IMR-90 (cell line): ENCODE measurements at regions not wholly inside any gene's neighbourhood (a gene's known extent, or its start where the extent isn't known, plus 50 kb on each side); places are given as distances from the start of the nearest gene placed in this dataset.

Experiments
- ATAC-seq: fragments of 200-7000 bp; cut with Tn5 transposase; 2 replicates; pipeline ENCODE4 v1.9.1; 2020; ENCODE audit warnings: low read depth, mild to moderate bottlenecking, moderate library complexity
- BruUV-seq: library from RNA; stranded (reverse); fragments of 400-500 nt; replicated peaks from 2 replicates; lab custom pipeline; 2021; lab: Mats Ljungman, UMichigan
- CTCF ChIA-PET: fragments of 300-600 bp; formaldehyde crosslinking; extraction: SDS; loops from one replicate; lab custom pipeline; 2021; ENCODE audit warnings: antibody characterized with exemption; lab: Yijun Ruan, JAX
- POLR2A ChIA-PET: fragments of 300-600 bp; sonication (Branson Sonifier 250); formaldehyde crosslinking; loops from one replicate; lab custom pipeline; 2022; ENCODE audit warnings: antibody characterized with exemption; ENCODE audit not compliant: unreplicated experiment; lab: Charles Lee
- DNase-seq: peaks from one replicate; pipeline ENCODE4 v3.0.0; 2013
- H2AFZ ChIP-seq: replicated peaks from 2 replicates; pipeline ENCODE3; 2013; ENCODE audit warnings: low read length, mild to moderate bottlenecking; ENCODE audit not compliant: poor library complexity
- H2AK5ac ChIP-seq: 2 replicates; pipeline ENCODE4 v1.6.1; 2013; ENCODE audit warnings: low read depth, low read length, inconsistent platforms
- H2AK9ac ChIP-seq: replicated peaks from 2 replicates; pipeline ENCODE3; 2013; ENCODE audit warnings: mild to moderate bottlenecking, low read depth, low read length, moderate library complexity; ENCODE audit not compliant: poor library complexity
- H2BK120ac ChIP-seq: 2 replicates; pipeline ENCODE4 v1.6.1; 2013; ENCODE audit warnings: low read depth, low read length, inconsistent platforms
- H2BK15ac ChIP-seq: 3 replicates; pipeline ENCODE4 v1.6.1; 2013; ENCODE audit warnings: low read depth, low read length, inconsistent platforms
- H2BK20ac ChIP-seq: 2 replicates; pipeline ENCODE4 v1.6.1; 2013; ENCODE audit warnings: low read depth, mild to moderate bottlenecking, inconsistent platforms, low read length, moderate library complexity
- H2BK5ac ChIP-seq: 2 replicates; pipeline ENCODE4 v1.6.1; 2013; ENCODE audit warnings: mild to moderate bottlenecking, low read depth, low read length, inconsistent platforms; ENCODE audit not compliant: poor library complexity, severe bottlenecking
- H3K14ac ChIP-seq: replicated peaks from 2 replicates; pipeline ENCODE4 v1.6.1; 2013; ENCODE audit warnings: low read depth, low read length, inconsistent platforms
- H3K18ac ChIP-seq: 2 replicates; pipeline ENCODE4 v1.6.1; 2013; ENCODE audit warnings: low read depth, low read length, control low read depth
- H3K23ac ChIP-seq: 2 replicates; pipeline ENCODE4 v1.6.1; 2013; ENCODE audit warnings: low read depth, low read length, inconsistent platforms
- H3K27ac ChIP-seq: 2 replicates; pipeline ENCODE4 v1.5.1; 2013; ENCODE audit warnings: mild to moderate bottlenecking, control low read depth, low read length; ENCODE audit not compliant: insufficient read depth
- H3K27me3 ChIP-seq: 2 replicates; pipeline ENCODE4 v1.6.1; 2013; ENCODE audit warnings: low read length; ENCODE audit not compliant: control insufficient read depth, insufficient read depth
- H3K36me3 ChIP-seq: 2 replicates; pipeline ENCODE4 v1.6.1; 2013; ENCODE audit warnings: low read length, mixed read lengths; ENCODE audit not compliant: control insufficient read depth, insufficient read depth
- H3K4ac ChIP-seq: 2 replicates; pipeline ENCODE4 v1.6.1; 2013; ENCODE audit warnings: low read depth, low read length, inconsistent platforms
- H3K4me1 ChIP-seq: 2 replicates; pipeline ENCODE4 v1.6.1; 2013; ENCODE audit warnings: low read length, mixed read lengths; ENCODE audit not compliant: control insufficient read depth, insufficient read depth
- H3K4me2 ChIP-seq: 2 replicates; pipeline ENCODE4 v1.6.1; 2013; ENCODE audit warnings: low read depth, mild to moderate bottlenecking, control low read depth, low read length, moderate library complexity
- H3K4me3 ChIP-seq: 2 replicates; pipeline ENCODE4 v1.5.1; 2013; ENCODE audit warnings: low read depth, mild to moderate bottlenecking, control low read depth, low read length, moderate library complexity; ENCODE audit not compliant: insufficient read depth
- H3K56ac ChIP-seq: 2 replicates; pipeline ENCODE4 v1.6.1; 2013; ENCODE audit warnings: low read length, inconsistent platforms; ENCODE audit not compliant: insufficient read depth; ENCODE audit errors: extremely low read depth
- H3K79me1 ChIP-seq, 2 experiments: 2 replicates each; pipeline ENCODE4 v1.6.1; 2013; ENCODE audit warnings: low read length in 2 of 2, inconsistent platforms in 1 of 2, low read depth in 1 of 2
- H3K9ac ChIP-seq: 2 replicates; pipeline ENCODE4 v1.6.1; 2013; ENCODE audit warnings: low read depth, low read length, control low read depth
- H3K9me1 ChIP-seq: 2 replicates; pipeline ENCODE4 v1.6.1; 2013; ENCODE audit warnings: low read length, inconsistent platforms; ENCODE audit not compliant: insufficient read depth
- H3K9me3 ChIP-seq: 2 replicates; pipeline ENCODE4 v1.6.1; 2013; ENCODE audit warnings: low read length; ENCODE audit not compliant: control insufficient read depth, insufficient read depth
- H4K20me1 ChIP-seq: 2 replicates; pipeline ENCODE4 v1.6.1; 2013; ENCODE audit warnings: low read length, inconsistent platforms; ENCODE audit not compliant: insufficient read depth
- H4K5ac ChIP-seq: 2 replicates; pipeline ENCODE4 v1.6.1; 2013; ENCODE audit warnings: mild to moderate bottlenecking, low read depth, low read length, control low read depth
- H4K8ac ChIP-seq, 2 experiments: 2 replicates each; pipeline ENCODE4 v1.6.1; 2013; ENCODE audit warnings: low read depth in 2 of 2, low read length in 2 of 2, control low read depth in 1 of 2, inconsistent platforms in 1 of 2
- H4K91ac ChIP-seq: 2 replicates; pipeline ENCODE4 v1.6.1; 2013; ENCODE audit warnings: low read depth, low read length, inconsistent platforms; ENCODE audit not compliant: insufficient read depth
- BHLHE40 ChIP-seq: fragments of 150-350 bp; IDR thresholded peaks from 2 replicates; pipeline ENCODE4 v1.6.1; 2016; ENCODE audit warnings: mild to moderate bottlenecking, low read depth, low read length
- CEBPB ChIP-seq: IDR thresholded peaks from 2 replicates; pipeline ENCODE4 v1.6.1; 2012; ENCODE audit warnings: low read depth, low read length, improper control_type of control experiment
- CHD1 ChIP-seq: IDR thresholded peaks from 2 replicates; pipeline ENCODE4 v1.6.1; 2012; ENCODE audit warnings: low read depth, low read length, improper control_type of control experiment
- FOS ChIP-seq: fragments of 150-350 bp; IDR thresholded peaks from 2 replicates; pipeline ENCODE4 v1.6.1; 2016; ENCODE audit warnings: low read depth, low read length
- MAFK ChIP-seq: IDR thresholded peaks from 2 replicates; pipeline ENCODE4 v1.6.1; 2012; ENCODE audit warnings: low read depth, low read length, improper control_type of control experiment
- MXI1 ChIP-seq: IDR thresholded peaks from 2 replicates; pipeline ENCODE4 v1.6.1; 2012; ENCODE audit warnings: low read depth, mild to moderate bottlenecking, low read length, moderate library complexity, borderline replicate concordance
- NFE2L2 ChIP-seq: fragments of 150-350 bp; IDR thresholded peaks from 2 replicates; pipeline ENCODE4 v1.6.1; 2016; ENCODE audit warnings: low read depth, mild to moderate bottlenecking, low read length
- RAD21 ChIP-seq: IDR thresholded peaks from 2 replicates; pipeline ENCODE4 v1.6.1; 2012; ENCODE audit warnings: low read length, improper control_type of control experiment
- RCOR1 ChIP-seq: IDR thresholded peaks from 2 replicates; pipeline ENCODE4 v1.6.1; 2012; ENCODE audit warnings: mild to moderate bottlenecking, low read length, improper control_type of control experiment; ENCODE audit not compliant: insufficient replicate concordance
- RFX5 ChIP-seq: IDR thresholded peaks from 2 replicates; pipeline ENCODE4 v1.8.0; 2012; ENCODE audit warnings: low read depth, mild to moderate bottlenecking, low read length, moderate library complexity
- WGBS, 2 experiments: methylation state at CpG; one replicate each; pipeline versions ENCODE4 v1.1.5 to v1.1.7; 2013; ENCODE audit warnings: missing lambda C conversion rate in 2 of 2; ENCODE audit not compliant: insufficient read length in 1 of 2; ENCODE audit errors: extremely low coverage in 2 of 2; 5-methylcytosine and 5-hydroxymethylcytosine counted together
- dilution Hi-C: fragments of 300-500 bp; cut with HindIII; formaldehyde crosslinking; loops from one replicate; pipeline ENCODE4 v1.14.3; 2018; ENCODE audit warnings: low sequenced_read_pairs; ENCODE audit not compliant: unreplicated experiment
- in situ Hi-C: fragments of 300-500 bp; cut with MboI; formaldehyde crosslinking; loops from 3 replicates; pipeline ENCODE4 v1.14.3; 2019; ENCODE audit warnings: low sequenced_read_pairs, inconsistent platforms, mixed read lengths
- intact Hi-C: fragments of 100-400 bp; cut with micrococcal nuclease; formaldehyde crosslinking; loops from 2 replicates; pipeline ENCODE4 v1.10.0; 2022
- TF ChIP-seq, protein P1 (sequence below): fragments of 150-350 bp; IDR thresholded peaks from 2 replicates; pipeline ENCODE4 v1.6.1; 2016; ENCODE audit warnings: low read depth, mild to moderate bottlenecking, low read length, moderate library complexity, borderline replicate concordance
- TF ChIP-seq, protein P2 (sequence below): conservative IDR thresholded peaks from 2 replicates; pipeline ENCODE4 v1.5.1; 2012; ENCODE audit warnings: mild to moderate bottlenecking, low read depth, low read length, improper control_type of control experiment
- TF ChIP-seq, protein P3 (sequence below): fragments of 150-350 bp; IDR thresholded peaks from 2 replicates; pipeline ENCODE4 v1.6.1; 2017; ENCODE audit warnings: mild to moderate bottlenecking, antibody characterized with exemption, low read length, low read depth

DNA sequence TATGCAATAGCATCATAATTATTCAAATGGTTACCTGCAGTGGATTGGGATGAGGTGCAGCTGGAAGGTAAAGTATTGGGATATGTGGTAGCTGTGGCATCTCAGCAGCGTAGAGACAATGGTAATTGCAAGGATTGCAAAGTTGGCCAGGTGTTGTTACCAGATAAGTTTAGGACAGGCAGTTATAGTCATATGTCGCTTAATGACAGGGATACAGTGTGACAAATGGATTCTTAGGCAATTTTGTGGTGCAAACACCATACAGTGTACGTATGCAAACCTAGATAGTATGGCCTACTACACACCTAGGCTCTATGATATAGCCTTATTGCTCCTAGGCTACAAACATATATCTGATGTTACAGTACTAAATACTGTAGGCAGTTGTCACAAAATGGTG is 163.5 kb upstream of the LYZL2 start:
- H2AK9ac ChIP-seq = no peak overlapping the region
- no peak overlapping the region for H3K23ac ChIP-seq
- H2AK5ac ChIP-seq = no peak overlapping the region
- no peak overlapping the region for H4K91ac ChIP-seq
- no peaks in the 10 kb centered on the region for H3K9me3 ChIP-seq
- H2BK15ac ChIP-seq = no peak overlapping the region
- no peak overlapping the region for H4K8ac ChIP-seq
- TF ChIP-seq, protein P1, sequence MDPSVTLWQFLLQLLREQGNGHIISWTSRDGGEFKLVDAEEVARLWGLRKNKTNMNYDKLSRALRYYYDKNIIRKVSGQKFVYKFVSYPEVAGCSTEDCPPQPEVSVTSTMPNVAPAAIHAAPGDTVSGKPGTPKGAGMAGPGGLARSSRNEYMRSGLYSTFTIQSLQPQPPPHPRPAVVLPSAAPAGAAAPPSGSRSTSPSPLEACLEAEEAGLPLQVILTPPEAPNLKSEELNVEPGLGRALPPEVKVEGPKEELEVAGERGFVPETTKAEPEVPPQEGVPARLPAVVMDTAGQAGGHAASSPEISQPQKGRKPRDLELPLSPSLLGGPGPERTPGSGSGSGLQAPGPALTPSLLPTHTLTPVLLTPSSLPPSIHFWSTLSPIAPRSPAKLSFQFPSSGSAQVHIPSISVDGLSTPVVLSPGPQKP = no peak
- TF ChIP-seq, protein P2, sequence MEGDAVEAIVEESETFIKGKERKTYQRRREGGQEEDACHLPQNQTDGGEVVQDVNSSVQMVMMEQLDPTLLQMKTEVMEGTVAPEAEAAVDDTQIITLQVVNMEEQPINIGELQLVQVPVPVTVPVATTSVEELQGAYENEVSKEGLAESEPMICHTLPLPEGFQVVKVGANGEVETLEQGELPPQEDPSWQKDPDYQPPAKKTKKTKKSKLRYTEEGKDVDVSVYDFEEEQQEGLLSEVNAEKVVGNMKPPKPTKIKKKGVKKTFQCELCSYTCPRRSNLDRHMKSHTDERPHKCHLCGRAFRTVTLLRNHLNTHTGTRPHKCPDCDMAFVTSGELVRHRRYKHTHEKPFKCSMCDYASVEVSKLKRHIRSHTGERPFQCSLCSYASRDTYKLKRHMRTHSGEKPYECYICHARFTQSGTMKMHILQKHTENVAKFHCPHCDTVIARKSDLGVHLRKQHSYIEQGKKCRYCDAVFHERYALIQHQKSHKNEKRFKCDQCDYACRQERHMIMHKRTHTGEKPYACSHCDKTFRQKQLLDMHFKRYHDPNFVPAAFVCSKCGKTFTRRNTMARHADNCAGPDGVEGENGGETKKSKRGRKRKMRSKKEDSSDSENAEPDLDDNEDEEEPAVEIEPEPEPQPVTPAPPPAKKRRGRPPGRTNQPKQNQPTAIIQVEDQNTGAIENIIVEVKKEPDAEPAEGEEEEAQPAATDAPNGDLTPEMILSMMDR = no peak
- TF ChIP-seq RAD21 (no peak), MXI1 (no peak), BHLHE40 (no peak), CEBPB (no peak), RFX5 (no peak), NFE2L2 (no peak), RCOR1 (no peak), FOS (no peak), CHD1 (no peak), MAFK (no peak)
- TF ChIP-seq, protein P3, sequence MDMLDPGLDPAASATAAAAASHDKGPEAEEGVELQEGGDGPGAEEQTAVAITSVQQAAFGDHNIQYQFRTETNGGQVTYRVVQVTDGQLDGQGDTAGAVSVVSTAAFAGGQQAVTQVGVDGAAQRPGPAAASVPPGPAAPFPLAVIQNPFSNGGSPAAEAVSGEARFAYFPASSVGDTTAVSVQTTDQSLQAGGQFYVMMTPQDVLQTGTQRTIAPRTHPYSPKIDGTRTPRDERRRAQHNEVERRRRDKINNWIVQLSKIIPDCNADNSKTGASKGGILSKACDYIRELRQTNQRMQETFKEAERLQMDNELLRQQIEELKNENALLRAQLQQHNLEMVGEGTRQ = no peak
- no peak overlapping the region for H2BK20ac ChIP-seq
- H4K20me1 ChIP-seq = no peaks in the 10 kb centered on the region
- dilution Hi-C loops = no loop called here
- in situ Hi-C loops = no loop called here
- no peak overlapping the region for H3K4me2 ChIP-seq
- H3K14ac ChIP-seq = no peak overlapping the region
- no peak overlapping the region for H3K27ac ChIP-seq
- no peak overlapping the region for H3K4ac ChIP-seq
- no peak overlapping the region for H3K4me3 ChIP-seq
- POLR2A ChIA-PET = interaction anchor here (0.9 kb wide), 1 partner anchor 9 kb away, joined by 3 read pairs; no protein-coding TSS in a partner anchor
- no peak overlapping the region for H3K18ac ChIP-seq
- H2BK120ac ChIP-seq = no peak overlapping the region
- CTCF ChIA-PET = no interaction called here
- DNase-seq (no peak), ATAC-seq (no peak)
- no peak overlapping the region for H2AFZ ChIP-seq
- H3K56ac ChIP-seq = no peak overlapping the region
- H3K9ac ChIP-seq = no peak overlapping the region
- H3K9me1 ChIP-seq = peaks cover 6% of the 10 kb centered on the region; the same call in 1 of the 2 replicates
- no TSS peak for BruUV-seq
- no peak overlapping the region for H4K5ac ChIP-seq
- no peaks in the 10 kb centered on the region for H3K36me3 ChIP-seq
- intact Hi-C loops = no loop called here
- H3K79me1 ChIP-seq = no peaks in the 10 kb centered on the region
- no peak overlapping the region for H2BK5ac ChIP-seq
- WGBS, 2 experiments = 100% methylated on average over 1 of the region's 3 CpGs; no CpG with 5 or more reads in 1 of the 2 experiments
- H3K4me1 ChIP-seq = no peaks in the 10 kb centered on the region
- no peaks in the 10 kb centered on the region for H3K27me3 ChIP-seq
